ENCODE measurements at regions not wholly inside any gene's neighbourhood (a gene's known extent, or its start where the extent isn't known, plus 50 kb on each side); places are given as distances from the start of the nearest gene placed in this dataset.
A peak's percentile ranks its signal among the peaks of the same experiment; 100 is the strongest.
"Not testable (repeated sequence)": the region's sequence is repeated elsewhere in the genome, so short reads cannot be mapped to it uniquely, and the experiment has no call there.

GRCh38 chr11:46210133-46210636 lies 67.3 kb upstream of the CREB3L1 start:
- peak in 1 of 8 donors; percentile 69 for ATAC-seq
- Histone ChIP-seq H3K27me3 (peaks cover 0 to 18% (median 9%) of the 10 kb centered on the region in 7 donors), H3K9me3 (no peaks in the 10 kb centered on the region), H3K27ac (no peak overlapping the region), H3K4me1 (peaks cover 0 to 11% (median 0%) of the 10 kb centered on the region in 9 donors), H3K4me3 (no peak overlapping the region), H3K36me3 (no peaks in the 10 kb centered on the region)
- TF ChIP-seq CTCF (IDR thresholded peaks at IDR 0.05), result no peak
- 61 to 63% methylated on average over 4 of the region's 4 CpGs for WGBS, 2 donors
- DNase-seq, result no peak
- intact Hi-C loops (cut with DNase I), result no loop called here

- H3K9me3 ChIP-seq; ATAC-seq; DNase-seq; H3K4me3 ChIP-seq; H3K36me3 ChIP-seq; intact Hi-C loops (cut with DNase I); H3K27ac ChIP-seq: not testable (repeated sequence)
- WGBS, 2 donors, result 69 to 71% methylated on average over 5 of the region's 5 CpGs
- Histone ChIP-seq H3K4me1 (peaks cover 0 to 11% (median 0%) of the 10 kb centered on the region in 9 donors), H3K27me3 (peaks cover 0 to 18% (median 14%) of the 10 kb centered on the region in 7 donors)
Measured at GRCh38 chr11:46209624-46210023, 67.8 kb upstream of the CREB3L1 start.

GRCh38 chr11:46208803-46209202 lies 68.7 kb upstream of the CREB3L1 start:
- ATAC-seq, result no peak
- intact Hi-C loops (cut with DNase I), result no loop called here

GRCh38 chr11:46207270-46207669 lies 70.2 kb upstream of the CREB3L1 start:
- intact Hi-C loops (cut with DNase I), result no loop called here
- Histone ChIP-seq H3K4me1 (peaks cover 0 to 11% (median 0%) of the 10 kb centered on the region in 9 donors), H3K4me3 (no peak overlapping the region), H3K27ac (no peak overlapping the region), H3K9me3 (no peaks in the 10 kb centered on the region), H3K27me3 (peaks cover 0 to 24% (median 12%) of the 10 kb centered on the region in 7 donors), H3K36me3 (no peaks in the 10 kb centered on the region)
- ATAC-seq (no peak), DNase-seq (no peak)
- WGBS, 2 donors, result 21 to 34% methylated on average over 4 of the region's 4 CpGs
- TF ChIP-seq CTCF (IDR thresholded peaks at IDR 0.05), result no peak

More at GRCh38 chr11:46208803-46209202, 68.7 kb upstream of the CREB3L1 start:
- Histone ChIP-seq H3K9me3 (no peaks in the 10 kb centered on the region), H3K4me1 (peaks cover 0 to 11% (median 0%) of the 10 kb centered on the region in 9 donors), H3K27me3 (peaks cover 0 to 18% (median 12%) of the 10 kb centered on the region in 7 donors), H3K4me3 (no peak overlapping the region), H3K27ac (no peak overlapping the region), H3K36me3 (no peaks in the 10 kb centered on the region)
- no peak for TF ChIP-seq CTCF (IDR thresholded peaks at IDR 0.05)
- DNase-seq, result no peak
- 95 to 97% methylated on average over 4 of the region's 4 CpGs for WGBS, 2 donors

GRCh38 chr11:46204415-46204814 lies 73.0 kb upstream of the CREB3L1 start:
- H3K9me3 ChIP-seq; H3K4me1 ChIP-seq; H3K36me3 ChIP-seq; H3K4me3 ChIP-seq; DNase-seq; ATAC-seq; intact Hi-C loops (cut with DNase I); H3K27ac ChIP-seq: not testable (repeated sequence)
- 92 to 96% methylated on average over 7 of the region's 7 CpGs for WGBS, 2 donors
- peaks cover 0 to 24% (median 16%) of the 10 kb centered on the region in 7 donors for H3K27me3 ChIP-seq

Measured in heart right ventricle (tissue), 16 donors.